ENCODE measurements at regions not wholly inside any gene's neighbourhood (a gene's known extent, or its start where the extent isn't known, plus 50 kb on each side); places are given as distances from the start of the nearest gene placed in this dataset.
"Not testable (repeated sequence)": the region's sequence is repeated elsewhere in the genome, so short reads cannot be mapped to it uniquely, and the experiment has no call there.

- DNase-seq (ENCODE audit: low read depth): no peak
- no peak for TF ChIP-seq CTCF (IDR thresholded peaks at IDR 0.05; ENCODE audit: control insufficient read depth, extremely low read depth, insufficient read depth)
- H3K4me3 ChIP-seq (ENCODE audit: low read depth, low read length): no peak overlapping the region
Observed at GRCh38 chr9:33708441-33708840, 86.9 kb upstream of the PRSS3 start.

GRCh38 chr9:33709269-33709668, 86.1 kb upstream of the PRSS3 start:
- TF ChIP-seq CTCF (IDR thresholded peaks at IDR 0.05; ENCODE audit: control insufficient read depth, extremely low read depth, insufficient read depth): no peak

GRCh38 chr9:33711418-33711817, 83.9 kb upstream of the PRSS3 start:
- not testable (repeated sequence) for H3K4me3 ChIP-seq (ENCODE audit: low read depth, low read length); DNase-seq (ENCODE audit: low read depth)

More at GRCh38 chr9:33709269-33709668, 86.1 kb upstream of the PRSS3 start:
- no peak overlapping the region for H3K4me3 ChIP-seq (ENCODE audit: low read depth, low read length)
- DNase-seq (ENCODE audit: low read depth): no peak

- no peak for DNase-seq (ENCODE audit: low read depth)
- no peak overlapping the region for H3K4me3 ChIP-seq (ENCODE audit: low read depth, low read length)
- no peak for TF ChIP-seq CTCF (IDR thresholded peaks at IDR 0.05; ENCODE audit: control insufficient read depth, extremely low read depth, insufficient read depth)
Observed at GRCh38 chr9:33714989-33715388, 80.4 kb upstream of the PRSS3 start.

- H3K4me3 ChIP-seq (ENCODE audit: low read depth, low read length): no peak overlapping the region
- no peak for TF ChIP-seq CTCF (IDR thresholded peaks at IDR 0.05; ENCODE audit: control insufficient read depth, extremely low read depth, insufficient read depth)
- no peak for DNase-seq (ENCODE audit: low read depth)
Observed at GRCh38 chr9:33718987-33719386, 76.4 kb upstream of the PRSS3 start.

GRCh38 chr9:33719581-33720374, 75.6 kb upstream of the PRSS3 start:
- peak; percentile 17; the same call in 1 of the 2 replicates for TF ChIP-seq CTCF (IDR thresholded peaks at IDR 0.05; ENCODE audit: control insufficient read depth, extremely low read depth, insufficient read depth)

GRCh38 chr9:33721674-33722358, 73.5 kb upstream of the PRSS3 start:
- peak; percentile 100 for TF ChIP-seq CTCF (IDR thresholded peaks at IDR 0.05; ENCODE audit: control insufficient read depth, extremely low read depth, insufficient read depth)
- peak; percentile 53 for DNase-seq (ENCODE audit: low read depth)
- H3K4me3 ChIP-seq (ENCODE audit: low read depth, low read length): no peak overlapping the region

More at GRCh38 chr9:33719581-33720374, 75.6 kb upstream of the PRSS3 start:
- no peak overlapping the region for H3K4me3 ChIP-seq (ENCODE audit: low read depth, low read length)
- DNase-seq (ENCODE audit: low read depth): no peak

Measured in LNCaP clone FGC (cell line).